ENCODE measurements at regions not wholly inside any gene's neighbourhood (a gene's known extent, or its start where the extent isn't known, plus 50 kb on each side); places are given as distances from the start of the nearest gene placed in this dataset.

- no peak for DNase-seq (ENCODE audit: low spot score)
These were observed 192.4 kb upstream of the IGF1R start for GRCh38 chr15:98455904-98456303.

- DNase-seq (ENCODE audit: low spot score): no peak
These were observed 171.8 kb upstream of the IGF1R start for GRCh38 chr15:98476559-98476958.

- DNase-seq (ENCODE audit: low spot score): no peak
These were observed 167.5 kb upstream of the IGF1R start for GRCh38 chr15:98480844-98481243.

DNA sequence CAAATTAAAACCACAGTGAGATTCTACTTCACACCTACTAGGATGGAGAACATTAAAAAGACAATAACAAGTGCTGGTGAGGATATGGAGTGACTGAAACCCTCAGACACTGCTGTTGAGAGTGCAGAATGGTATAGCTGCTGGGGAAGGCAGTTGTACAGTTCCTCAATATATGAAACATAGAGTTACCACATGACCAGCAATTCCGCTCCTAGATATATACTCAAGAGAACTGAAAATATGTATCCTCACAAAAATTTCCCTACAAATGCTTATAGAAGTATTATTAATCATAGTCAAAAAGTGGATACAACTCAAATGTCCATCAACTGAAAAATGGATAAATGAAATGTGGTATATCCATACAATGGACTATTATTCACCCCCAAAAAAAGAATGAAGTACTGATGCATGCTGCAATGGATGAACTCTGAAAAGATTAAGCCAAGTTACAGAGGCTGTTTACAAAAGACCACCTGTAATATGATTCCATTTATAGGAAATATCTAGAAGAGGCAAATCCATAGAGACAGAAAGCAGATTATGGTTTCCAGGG, 164.7 kb upstream of the IGF1R start:
- no peak for DNase-seq (ENCODE audit: low spot score)

- no peak for DNase-seq (ENCODE audit: low spot score)
These were observed 163.4 kb upstream of the IGF1R start for GRCh38 chr15:98484914-98485313.

DNA sequence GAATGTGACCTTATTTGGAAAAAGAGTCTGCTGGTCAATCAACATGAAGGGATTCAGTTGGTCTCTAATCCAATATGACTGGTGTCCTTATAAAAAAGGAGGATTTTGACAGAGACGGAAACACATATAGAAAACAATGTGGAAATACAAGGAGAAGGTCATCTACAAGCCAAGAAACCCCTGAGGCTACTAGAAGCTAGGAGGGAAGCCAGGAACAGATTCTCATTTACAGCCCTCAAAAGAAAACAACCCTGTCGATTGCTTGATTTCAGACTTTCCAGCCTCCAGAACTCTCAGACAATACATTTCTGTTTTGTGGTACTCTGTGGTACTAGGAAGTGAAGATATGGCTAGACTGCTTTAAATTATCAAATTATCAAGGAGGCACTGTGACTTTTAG, 162.9 kb upstream of the IGF1R start:
- no peak for DNase-seq (ENCODE audit: low spot score)

GRCh38 chr15:98493966-98494511, 154.3 kb upstream of the IGF1R start:
- DNase-seq (ENCODE audit: low spot score): no peak

GRCh38 chr15:98501192-98501591, 147.1 kb upstream of the IGF1R start:
- DNase-seq (ENCODE audit: low spot score): no peak

GRCh38 chr15:98501632-98502031, 146.7 kb upstream of the IGF1R start:
- no peak for DNase-seq (ENCODE audit: low spot score)

DNA sequence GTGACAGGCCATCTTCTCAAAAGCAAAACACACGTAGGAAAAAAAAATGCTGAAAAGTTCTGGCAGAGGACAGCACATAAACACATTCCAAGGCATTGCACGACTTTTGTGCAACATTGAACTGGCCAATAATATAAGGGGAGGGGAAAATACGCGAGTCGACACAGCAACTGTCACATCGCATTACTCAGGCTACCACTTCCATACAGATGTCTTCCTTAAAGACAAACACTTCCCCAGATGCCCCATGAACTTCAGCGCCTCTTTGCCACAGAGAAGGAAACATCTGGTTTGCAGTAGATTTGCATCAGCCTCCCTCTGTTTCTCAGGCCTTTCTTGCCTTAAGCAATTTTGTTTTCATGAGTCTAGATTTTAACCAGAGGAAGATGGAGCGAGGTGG, 144.4 kb upstream of the IGF1R start:
- no peak for DNase-seq (ENCODE audit: low spot score)

GRCh38 chr15:98504998-98505397, 143.3 kb upstream of the IGF1R start:
- DNase-seq (ENCODE audit: low spot score): no peak

GRCh38 chr15:98505611-98506031, 142.7 kb upstream of the IGF1R start:
- no peak for DNase-seq (ENCODE audit: low spot score)

- no peak for DNase-seq (ENCODE audit: low spot score)
These were observed 142.2 kb upstream of the IGF1R start for GRCh38 chr15:98506172-98506571.

DNA sequence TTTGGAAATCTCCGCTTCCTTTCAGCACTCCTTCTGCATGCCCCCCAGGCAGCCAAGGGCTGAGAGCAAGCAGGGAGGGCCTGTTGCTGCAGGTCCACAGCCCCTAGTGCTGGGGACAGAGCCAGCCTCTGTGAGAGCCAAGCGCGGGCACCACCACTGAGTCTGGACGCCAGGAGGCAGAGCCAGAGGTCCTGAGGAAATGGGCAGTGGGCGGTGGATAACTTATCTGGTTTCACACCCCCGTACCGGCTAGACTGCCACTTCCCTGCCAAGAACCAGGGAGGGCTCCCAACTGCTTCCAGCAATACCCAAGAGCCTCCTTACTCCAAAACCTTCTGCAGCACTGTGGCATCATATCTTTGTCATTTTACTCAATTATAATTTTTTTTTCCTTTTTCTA, 141.6 kb upstream of the IGF1R start:
- no peak for DNase-seq (ENCODE audit: low spot score)

GRCh38 chr15:98513428-98513986, 134.8 kb upstream of the IGF1R start:
- no peak for DNase-seq (ENCODE audit: low spot score)

DNA sequence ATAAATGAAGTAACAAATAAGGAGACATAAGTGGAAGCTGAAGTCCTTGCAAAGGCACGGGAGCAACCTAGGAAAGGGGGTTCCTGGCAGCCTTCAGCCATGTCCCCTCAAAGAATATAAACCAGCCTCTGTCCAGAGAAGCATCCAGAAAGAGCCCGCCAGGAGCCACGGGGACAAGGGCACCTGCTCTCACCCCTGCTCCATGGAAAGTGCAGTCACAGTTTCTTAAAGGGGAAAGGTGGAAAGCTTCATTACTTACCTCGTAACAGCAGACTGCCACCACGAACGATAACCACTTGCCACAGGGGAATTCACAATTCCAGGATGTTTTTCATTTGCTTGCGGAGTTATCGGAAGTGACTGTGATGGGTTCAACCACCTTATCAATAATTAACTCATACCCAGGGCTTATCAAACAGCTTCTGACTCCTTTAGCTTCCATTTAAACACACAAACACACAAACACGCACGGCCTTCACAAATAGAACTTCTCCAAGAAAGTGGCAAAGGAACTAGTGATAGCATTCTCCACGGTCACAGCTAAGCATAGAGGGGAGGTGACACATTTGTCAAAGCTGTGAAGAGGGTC, 134.2 kb upstream of the IGF1R start:
- DNase-seq (ENCODE audit: low spot score): no peak

DNA sequence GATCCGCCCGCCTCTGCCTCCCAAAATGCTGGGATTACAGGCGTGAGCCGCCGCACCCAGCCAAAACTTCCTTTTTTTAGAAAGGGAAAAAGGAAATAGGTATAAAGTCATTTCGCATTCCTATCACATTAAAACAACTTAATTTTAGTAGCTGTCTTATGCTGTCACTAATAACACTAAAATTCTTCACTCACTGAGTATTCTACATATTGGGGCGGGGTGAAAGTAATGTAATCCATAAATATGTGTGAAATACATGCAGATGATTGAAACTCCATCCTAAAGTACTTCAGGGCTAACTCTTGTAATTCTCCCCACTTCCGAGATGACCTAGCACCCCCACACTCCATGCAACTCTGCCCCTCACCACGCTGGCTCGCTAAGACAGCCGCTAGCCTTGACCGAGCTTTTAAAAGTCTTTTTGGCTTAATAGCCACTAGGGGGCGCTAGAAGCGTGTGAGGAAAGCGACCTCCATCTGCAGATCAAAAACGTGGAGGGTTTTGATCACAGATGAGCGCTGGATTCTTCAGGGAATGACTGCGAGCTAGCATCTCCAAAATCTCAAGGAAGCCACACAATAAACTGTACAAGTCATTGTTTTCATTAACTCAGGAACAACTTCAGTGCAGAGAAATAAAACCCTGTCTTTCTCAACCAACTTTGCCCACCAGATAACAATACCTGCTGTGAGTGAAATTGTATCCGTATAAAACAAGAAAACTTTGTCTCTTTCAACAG, 129.3 kb upstream of the IGF1R start:
- peak; percentile 85 for DNase-seq (ENCODE audit: low spot score)

GRCh38 chr15:98519767-98520550, 128.4 kb upstream of the IGF1R start:
- DNase-seq (ENCODE audit: low spot score): no peak

- no peak for DNase-seq (ENCODE audit: low spot score)
These were observed 126.2 kb upstream of the IGF1R start for GRCh38 chr15:98522127-98522526.

- DNase-seq (ENCODE audit: low spot score): no peak
These were observed 124.3 kb upstream of the IGF1R start for GRCh38 chr15:98523912-98524662.

DNA sequence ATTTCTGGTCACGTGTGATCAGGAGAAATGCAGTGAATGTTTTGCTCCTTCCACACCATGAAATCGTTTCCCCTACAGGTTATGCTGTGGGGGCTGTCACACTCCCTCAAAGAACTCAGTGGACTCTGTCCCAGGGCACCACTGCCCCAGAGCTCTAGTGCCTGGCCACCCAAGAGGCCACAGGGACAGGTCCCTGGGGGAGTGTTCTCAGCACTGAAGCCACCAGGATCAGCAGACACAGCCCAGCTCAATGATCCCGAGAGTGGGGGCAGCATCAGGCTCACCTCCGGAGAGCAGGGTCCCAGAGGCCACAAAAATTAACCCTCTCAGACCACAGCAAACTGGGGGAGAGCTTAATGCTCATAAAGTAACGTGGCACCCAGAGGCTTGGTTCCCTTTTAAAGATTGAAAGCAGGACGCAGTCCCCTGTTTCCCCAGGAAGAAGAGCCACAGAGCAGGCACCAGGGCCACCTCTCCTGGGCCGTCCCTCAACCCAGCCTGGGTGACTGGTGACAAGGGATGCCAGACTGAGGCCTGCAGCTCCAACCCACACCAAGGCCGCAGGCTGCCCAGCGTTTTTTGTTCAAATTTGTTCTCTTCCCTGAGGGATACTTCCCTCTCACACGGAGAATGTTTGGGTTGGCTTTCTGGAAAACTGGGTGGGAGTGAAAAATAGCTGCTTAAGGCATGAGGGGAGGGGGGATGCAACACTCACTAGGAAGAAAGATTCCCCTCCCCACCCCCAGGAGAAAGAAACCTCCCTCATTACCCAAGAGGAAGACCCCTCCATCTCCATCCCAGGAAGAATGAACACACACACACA, 123.3 kb upstream of the IGF1R start:
- DNase-seq (ENCODE audit: low spot score): no peak
